ENCODE measurements at regions not wholly inside any gene's neighbourhood (a gene's known extent, or its start where the extent isn't known, plus 50 kb on each side); places are given as distances from the start of the nearest gene placed in this dataset.

DNA sequence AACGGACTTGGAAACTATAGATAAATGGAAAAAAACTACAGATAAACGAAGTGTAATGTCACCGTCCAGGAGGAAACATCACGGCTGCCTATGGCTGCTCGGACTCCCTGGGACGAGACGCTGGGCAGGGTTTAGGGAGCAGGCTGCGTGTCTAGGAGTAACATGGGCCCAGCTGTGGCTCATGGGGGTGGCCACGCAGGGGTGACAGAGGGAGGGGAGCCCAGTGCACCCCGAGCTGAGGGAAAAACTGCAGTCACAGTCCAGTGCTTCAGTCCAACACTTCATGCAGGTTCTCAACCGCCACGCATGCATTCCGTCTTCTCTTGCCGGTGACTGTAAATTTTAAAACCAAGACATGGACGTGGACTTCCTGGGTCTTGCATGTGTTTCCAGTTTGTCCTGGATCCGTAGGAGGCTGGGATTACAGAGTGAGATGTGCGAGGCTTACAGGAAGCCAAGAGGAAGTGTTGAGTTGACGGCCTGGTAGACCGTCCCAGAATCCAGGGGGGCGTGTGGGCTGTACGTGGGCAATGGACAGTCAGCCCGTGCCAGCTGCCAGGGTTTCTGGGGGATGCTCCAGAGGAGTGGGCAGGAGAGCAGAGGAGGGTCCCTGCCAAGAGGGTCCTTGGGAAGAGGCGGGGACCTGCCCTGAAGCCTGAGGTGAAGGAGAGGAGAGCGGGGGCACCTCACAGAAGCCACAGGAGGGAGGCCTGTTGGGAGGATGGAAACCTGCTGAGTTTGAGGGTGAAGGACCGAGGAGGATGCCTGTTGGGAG, 691.4 kb downstream of the BRD1 start:
- TF ChIP-seq, protein P1, sequence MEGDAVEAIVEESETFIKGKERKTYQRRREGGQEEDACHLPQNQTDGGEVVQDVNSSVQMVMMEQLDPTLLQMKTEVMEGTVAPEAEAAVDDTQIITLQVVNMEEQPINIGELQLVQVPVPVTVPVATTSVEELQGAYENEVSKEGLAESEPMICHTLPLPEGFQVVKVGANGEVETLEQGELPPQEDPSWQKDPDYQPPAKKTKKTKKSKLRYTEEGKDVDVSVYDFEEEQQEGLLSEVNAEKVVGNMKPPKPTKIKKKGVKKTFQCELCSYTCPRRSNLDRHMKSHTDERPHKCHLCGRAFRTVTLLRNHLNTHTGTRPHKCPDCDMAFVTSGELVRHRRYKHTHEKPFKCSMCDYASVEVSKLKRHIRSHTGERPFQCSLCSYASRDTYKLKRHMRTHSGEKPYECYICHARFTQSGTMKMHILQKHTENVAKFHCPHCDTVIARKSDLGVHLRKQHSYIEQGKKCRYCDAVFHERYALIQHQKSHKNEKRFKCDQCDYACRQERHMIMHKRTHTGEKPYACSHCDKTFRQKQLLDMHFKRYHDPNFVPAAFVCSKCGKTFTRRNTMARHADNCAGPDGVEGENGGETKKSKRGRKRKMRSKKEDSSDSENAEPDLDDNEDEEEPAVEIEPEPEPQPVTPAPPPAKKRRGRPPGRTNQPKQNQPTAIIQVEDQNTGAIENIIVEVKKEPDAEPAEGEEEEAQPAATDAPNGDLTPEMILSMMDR (IDR thresholded peaks at IDR 0.05): no peak
- TF ChIP-seq POLR2A (IDR thresholded peaks at IDR 0.05): no peak

Data from heart left ventricle (tissue), 13 donors.